ENCODE measurements at regions not wholly inside any gene's neighbourhood (a gene's known extent, or its start where the extent isn't known, plus 50 kb on each side); places are given as distances from the start of the nearest gene placed in this dataset.

DNA sequence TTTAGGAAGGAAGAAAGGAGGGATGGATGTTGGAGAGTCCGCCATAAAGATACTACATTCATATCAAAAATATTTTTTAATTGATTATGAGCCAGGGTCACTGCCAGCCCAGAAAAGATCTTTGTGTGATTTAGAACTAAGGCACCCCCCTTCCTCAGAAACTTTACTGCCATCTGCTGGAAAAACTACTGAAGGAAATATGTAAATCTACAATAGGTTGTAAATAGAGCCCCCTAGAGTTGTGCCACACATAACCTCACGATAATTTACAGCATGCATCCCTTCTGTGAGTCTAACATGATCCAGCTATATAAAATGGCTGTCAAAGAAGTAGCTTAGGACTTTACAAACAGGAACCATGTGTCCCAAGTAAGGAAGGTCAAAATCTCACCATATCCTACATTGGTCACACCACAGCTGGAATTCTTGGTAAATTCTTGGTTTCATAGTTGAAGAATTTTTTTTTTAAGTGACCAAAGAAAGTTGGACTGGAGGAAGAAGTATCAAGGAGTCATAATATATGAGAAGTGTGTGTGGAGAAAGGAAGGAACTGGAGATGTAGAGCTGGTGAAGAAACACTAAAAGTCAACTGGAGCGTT is 152.5 kb downstream of the CYP26B1 start:
- no peak for ATAC-seq (ENCODE audit: low FRiP score)
- no peak for DNase-seq (ENCODE audit: low spot score)
- TF ChIP-seq, protein P1, sequence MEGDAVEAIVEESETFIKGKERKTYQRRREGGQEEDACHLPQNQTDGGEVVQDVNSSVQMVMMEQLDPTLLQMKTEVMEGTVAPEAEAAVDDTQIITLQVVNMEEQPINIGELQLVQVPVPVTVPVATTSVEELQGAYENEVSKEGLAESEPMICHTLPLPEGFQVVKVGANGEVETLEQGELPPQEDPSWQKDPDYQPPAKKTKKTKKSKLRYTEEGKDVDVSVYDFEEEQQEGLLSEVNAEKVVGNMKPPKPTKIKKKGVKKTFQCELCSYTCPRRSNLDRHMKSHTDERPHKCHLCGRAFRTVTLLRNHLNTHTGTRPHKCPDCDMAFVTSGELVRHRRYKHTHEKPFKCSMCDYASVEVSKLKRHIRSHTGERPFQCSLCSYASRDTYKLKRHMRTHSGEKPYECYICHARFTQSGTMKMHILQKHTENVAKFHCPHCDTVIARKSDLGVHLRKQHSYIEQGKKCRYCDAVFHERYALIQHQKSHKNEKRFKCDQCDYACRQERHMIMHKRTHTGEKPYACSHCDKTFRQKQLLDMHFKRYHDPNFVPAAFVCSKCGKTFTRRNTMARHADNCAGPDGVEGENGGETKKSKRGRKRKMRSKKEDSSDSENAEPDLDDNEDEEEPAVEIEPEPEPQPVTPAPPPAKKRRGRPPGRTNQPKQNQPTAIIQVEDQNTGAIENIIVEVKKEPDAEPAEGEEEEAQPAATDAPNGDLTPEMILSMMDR (IDR thresholded peaks at IDR 0.05) = no peak

DNA sequence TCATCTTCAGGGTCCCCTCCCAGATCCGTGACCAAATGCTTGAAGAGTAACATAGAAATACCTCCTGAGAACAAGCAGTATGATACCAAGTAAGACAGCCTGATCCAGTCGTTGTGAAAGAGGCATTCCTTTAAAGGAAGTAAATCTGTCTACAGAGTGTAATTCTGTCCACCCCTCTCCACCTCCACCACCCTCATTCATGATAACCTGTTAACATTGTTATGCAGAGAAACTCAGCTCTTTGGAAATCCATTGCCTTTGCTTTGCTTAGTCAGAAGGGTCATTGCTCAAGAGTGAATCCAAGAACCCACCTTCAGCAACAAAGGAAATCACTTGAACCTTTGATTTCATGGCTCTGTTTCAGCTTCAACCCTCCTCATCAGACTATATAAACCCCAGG is 155.6 kb downstream of the CYP26B1 start:
- TF ChIP-seq, protein P1 (IDR thresholded peaks at IDR 0.05) = no peak
- no peak for ATAC-seq (ENCODE audit: low FRiP score)
- no peak for DNase-seq (ENCODE audit: low spot score)

DNA sequence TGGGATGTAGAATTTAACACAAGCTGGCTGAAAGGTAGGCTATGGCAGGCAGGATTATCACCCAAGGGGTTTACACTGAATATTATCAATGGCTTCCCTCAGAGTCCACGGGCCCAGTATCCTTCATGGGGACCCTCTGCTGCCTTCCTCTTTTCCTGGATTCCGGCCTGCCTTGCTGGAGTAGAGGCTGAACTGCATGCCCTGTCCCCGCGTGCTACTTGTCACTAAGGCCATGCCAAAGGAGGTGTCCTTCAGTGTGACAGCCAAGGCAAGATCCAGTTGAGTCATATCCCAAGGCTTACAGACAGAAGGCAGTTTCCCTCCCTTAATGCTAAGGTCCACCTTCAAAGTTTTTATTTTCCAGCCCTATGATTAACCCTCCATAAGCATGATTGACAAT is 156.3 kb downstream of the CYP26B1 start:
- TF ChIP-seq, protein P1 (IDR thresholded peaks at IDR 0.05) = no peak
- ATAC-seq (ENCODE audit: low FRiP score) = no peak
- no peak for DNase-seq (ENCODE audit: low spot score)

DNA sequence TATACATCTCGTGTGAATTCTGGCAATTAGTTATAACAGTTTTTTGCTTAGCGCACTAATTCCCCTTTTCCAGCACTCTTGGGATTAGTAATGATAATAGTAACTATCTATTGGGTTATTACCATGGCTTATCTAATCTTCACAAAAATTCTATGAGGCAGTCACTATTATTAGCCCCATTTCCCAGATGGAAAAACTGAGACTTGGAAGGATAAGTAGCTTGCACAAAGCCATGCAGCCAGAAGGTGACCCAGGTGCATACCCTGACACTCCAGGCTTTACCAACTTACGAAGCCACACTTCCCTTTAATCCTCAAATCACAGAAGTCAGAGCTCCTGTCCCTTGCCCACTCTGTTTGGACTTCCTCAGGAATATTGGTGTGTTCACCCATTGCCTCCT is 156.8 kb downstream of the CYP26B1 start:
- no peak for ATAC-seq (ENCODE audit: low FRiP score)
- no peak for DNase-seq (ENCODE audit: low spot score)
- TF ChIP-seq, protein P1 (IDR thresholded peaks at IDR 0.05) = no peak

DNA sequence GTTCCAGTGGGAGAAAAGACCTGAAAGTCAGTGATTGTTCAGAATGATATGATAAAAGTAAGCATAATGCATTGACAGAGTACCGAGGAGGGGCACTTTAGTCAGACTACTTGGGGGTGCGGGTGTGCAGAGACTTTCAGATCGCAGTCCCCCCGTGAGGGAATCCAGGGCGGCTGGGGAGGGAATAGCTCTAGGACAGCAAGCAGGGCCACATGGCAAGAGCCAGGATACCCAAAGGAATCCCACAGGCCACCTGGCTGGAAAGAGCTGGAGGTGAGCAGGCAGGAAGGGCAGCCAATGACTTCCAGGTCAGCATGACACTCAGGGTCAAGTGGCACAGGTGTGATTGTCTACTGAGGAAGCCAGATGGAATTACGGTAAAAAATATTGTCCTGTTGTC is 157.5 kb downstream of the CYP26B1 start:
- TF ChIP-seq, protein P1 (IDR thresholded peaks at IDR 0.05) = no peak
- ATAC-seq (ENCODE audit: low FRiP score) (no peak), DNase-seq (ENCODE audit: low spot score) (no peak)

DNA sequence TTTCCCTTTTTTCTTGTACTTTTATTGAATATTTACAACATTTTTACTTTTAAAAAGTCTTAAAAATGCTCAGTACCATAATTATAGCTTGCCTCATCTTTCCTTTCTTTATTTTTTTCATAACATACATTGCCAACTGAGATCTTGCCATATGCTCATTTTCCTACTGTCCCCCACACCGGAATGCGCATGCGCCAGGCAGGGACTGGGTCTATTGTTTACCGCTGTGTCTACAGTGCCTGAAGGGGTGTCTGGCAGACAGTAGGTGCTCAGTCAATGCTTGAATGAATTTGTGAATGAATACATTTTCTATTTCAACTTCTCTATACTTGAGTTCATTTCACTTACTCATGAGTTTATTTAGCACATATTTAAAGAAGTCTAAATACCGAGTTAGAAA is 158.0 kb downstream of the CYP26B1 start:
- DNase-seq (ENCODE audit: low spot score) (no peak), ATAC-seq (ENCODE audit: low FRiP score) (no peak)
- TF ChIP-seq, protein P1 (IDR thresholded peaks at IDR 0.05) = no peak

DNA sequence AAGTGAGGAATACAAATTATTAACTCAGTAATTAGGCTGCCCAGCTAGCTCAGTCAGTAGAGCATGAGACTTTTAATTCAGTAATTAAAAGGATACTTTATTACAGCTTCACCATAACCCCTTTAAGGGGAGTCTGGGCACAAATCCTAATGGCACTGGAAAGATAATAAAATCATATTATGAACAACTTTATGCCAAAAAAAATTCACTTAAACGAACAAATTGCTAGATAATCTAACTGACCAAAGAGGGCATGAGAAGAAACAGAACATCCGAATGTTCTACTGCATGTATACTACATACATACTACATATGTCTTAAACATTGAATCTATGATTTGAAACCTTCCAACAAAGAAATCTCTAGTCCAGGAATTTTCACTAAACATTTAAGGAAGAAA is 159.5 kb downstream of the CYP26B1 start:
- no peak for ATAC-seq (ENCODE audit: low FRiP score)

More for the DNA sequence above, 159.5 kb downstream of the CYP26B1 start:
- TF ChIP-seq, protein P1 (IDR thresholded peaks at IDR 0.05) = no peak
- no peak for DNase-seq (ENCODE audit: low spot score)

Data from omental fat pad (tissue), 3 donors.